T-helper 1 cell treated with Interleukin-12 subunit alpha and Interleukin-12 subunit beta and Interleukin-4 antibody, amounts not matched to agents 30 ng/mL and 1 ng/mL, for 36 hours (primary cell): ENCODE measurements at regions not wholly inside any gene's neighbourhood (a gene's known extent, or its start where the extent isn't known, plus 50 kb on each side); places are given as distances from the start of the nearest gene placed in this dataset.
"Not testable (repeated sequence)": the region's sequence is repeated elsewhere in the genome, so short reads cannot be mapped to it uniquely, and the experiment has no call there.

ENCODE experiments used
- intact Hi-C: fragments of 100-400 bp; cut with micrococcal nuclease; formaldehyde crosslinking; loops from one replicate; pipeline ENCODE4 v1.15.1; 2024

GRCh38 chr12:75632442-75632841, 121.0 kb upstream of the KRR1 start:
- intact Hi-C loops = no loop called here

- intact Hi-C loops = no loop called here
Observed at GRCh38 chr12:75631831-75632230, 120.4 kb upstream of the KRR1 start.

GRCh38 chr12:75630091-75630490, 118.7 kb upstream of the KRR1 start:
- intact Hi-C loops = no loop called here

GRCh38 chr12:75628916-75629315, 117.5 kb upstream of the KRR1 start:
- intact Hi-C loops = no loop called here

GRCh38 chr12:75628511-75628910, 117.1 kb upstream of the KRR1 start:
- intact Hi-C loops = no loop called here

GRCh38 chr12:75623631-75624154, 112.3 kb upstream of the KRR1 start:
- intact Hi-C loops = no loop called here

- intact Hi-C loops = no loop called here
Observed at GRCh38 chr12:75622492-75622891, 111.1 kb upstream of the KRR1 start.

- intact Hi-C loops = not testable (repeated sequence)
Observed at GRCh38 chr12:75614396-75614795, 103.0 kb upstream of the KRR1 start.

GRCh38 chr12:75613981-75614380, 102.6 kb upstream of the KRR1 start:
- intact Hi-C loops = no loop called here

GRCh38 chr12:75611041-75611440, 99.6 kb upstream of the KRR1 start:
- intact Hi-C loops = no loop called here

GRCh38 chr12:75606956-75607355, 95.5 kb upstream of the KRR1 start:
- intact Hi-C loops = no loop called here

- intact Hi-C loops = no loop called here
Observed at GRCh38 chr12:75606151-75606550, 94.7 kb upstream of the KRR1 start.

- intact Hi-C loops = no loop called here
Observed at GRCh38 chr12:75603475-75603874, 92.1 kb upstream of the KRR1 start.

- intact Hi-C loops = no loop called here
Observed at GRCh38 chr12:75602106-75602505, 90.7 kb upstream of the KRR1 start.

- intact Hi-C loops = no loop called here
Observed at GRCh38 chr12:75600146-75600545, 88.7 kb upstream of the KRR1 start.

- intact Hi-C loops = no loop called here
Observed at GRCh38 chr12:75599061-75599460, 87.7 kb upstream of the KRR1 start.

GRCh38 chr12:75596406-75596805, 85.0 kb upstream of the KRR1 start:
- intact Hi-C loops = no loop called here

GRCh38 chr12:75592638-75593335, 81.4 kb upstream of the KRR1 start:
- intact Hi-C loops = loop anchor here (5.0 kb wide), 1 partner anchor 100 kb away; no protein-coding TSS in a partner anchor

GRCh38 chr12:75592086-75592485, 80.7 kb upstream of the KRR1 start:
- intact Hi-C loops = loop anchor here (5.0 kb wide), 1 partner anchor 100 kb away; no protein-coding TSS in a partner anchor

GRCh38 chr12:75591628-75592027, 80.2 kb upstream of the KRR1 start:
- intact Hi-C loops = loop anchor here (5.0 kb wide), 1 partner anchor 101 kb away; no protein-coding TSS in a partner anchor

GRCh38 chr12:75589801-75590200, 78.4 kb upstream of the KRR1 start:
- intact Hi-C loops = loop anchor here (5.0 kb wide), 1 partner anchor 102 kb away; no protein-coding TSS in a partner anchor

GRCh38 chr12:75587340-75588106, 76.1 kb upstream of the KRR1 start:
- intact Hi-C loops = no loop called here
